Activated gamma-delta T cell treated with Interleukin-2 at 50 U/mL for 16 hours (primary cell): ENCODE measurements at regions not wholly inside any gene's neighbourhood (a gene's known extent, or its start where the extent isn't known, plus 50 kb on each side); places are given as distances from the start of the nearest gene placed in this dataset.

Experiments used
- DNase-seq: peaks from one replicate; pipeline ENCODE4 v3.0.0-alpha.2; 2020

DNA sequence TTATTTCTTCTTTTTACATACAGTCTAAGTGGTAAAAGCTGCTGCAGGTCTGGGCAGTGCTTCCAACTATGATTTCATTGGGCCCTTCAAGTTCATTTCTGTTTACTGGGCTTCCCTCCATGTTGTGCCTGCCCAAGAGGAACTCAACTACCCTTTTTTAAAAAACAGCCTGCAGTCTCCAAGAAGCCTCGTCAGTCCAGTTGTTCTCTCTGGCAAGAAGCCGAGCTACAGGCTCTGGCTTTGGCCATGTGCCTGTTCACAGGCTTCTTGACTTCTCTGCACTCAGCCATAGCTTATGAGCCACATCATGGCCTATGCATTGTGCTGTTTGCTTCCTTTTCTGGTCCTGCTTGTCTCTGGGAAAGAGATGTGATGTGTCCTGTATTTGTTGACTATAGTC is 119.7 kb upstream of the PJA2 start:
- no peak for DNase-seq

DNA sequence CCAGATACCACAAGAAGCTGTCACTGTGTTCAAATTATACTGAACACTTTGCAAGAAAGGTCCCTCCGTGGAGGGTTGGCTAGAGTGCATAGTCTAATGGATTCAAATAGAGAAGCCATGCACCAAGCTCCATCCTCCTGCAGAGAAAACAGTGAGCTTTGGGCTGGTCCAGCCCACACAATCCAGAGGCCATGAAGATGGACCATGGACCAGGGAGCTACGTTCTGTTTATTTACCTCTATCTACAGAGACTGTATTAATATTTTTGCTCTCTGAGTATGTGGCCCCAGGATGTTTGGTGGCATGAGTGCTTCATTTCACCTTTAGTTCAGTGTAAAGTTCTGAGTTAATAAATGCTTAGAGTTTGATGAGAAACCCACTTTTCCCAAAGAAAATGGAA is 114.8 kb upstream of the PJA2 start:
- DNase-seq = no peak

DNA sequence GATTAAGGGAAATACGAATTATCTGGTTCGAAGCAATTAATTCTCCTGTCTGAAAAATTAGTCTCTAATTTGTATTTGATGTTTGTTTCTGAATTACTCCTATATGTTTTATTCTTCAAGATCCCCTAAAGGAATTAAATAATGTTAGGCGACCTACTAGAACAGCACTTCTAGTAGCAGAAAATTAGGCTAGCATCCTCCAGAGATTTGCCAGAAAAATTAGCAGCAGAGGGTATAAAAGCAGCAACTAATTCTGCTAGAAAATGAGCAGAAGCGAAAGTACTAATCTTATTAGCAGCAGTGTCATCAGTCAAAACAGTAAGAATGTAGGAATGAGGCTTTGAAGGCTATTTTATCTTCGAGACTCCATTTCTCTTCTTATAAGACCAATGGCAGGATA is 114.3 kb upstream of the PJA2 start:
- DNase-seq = no peak

DNA sequence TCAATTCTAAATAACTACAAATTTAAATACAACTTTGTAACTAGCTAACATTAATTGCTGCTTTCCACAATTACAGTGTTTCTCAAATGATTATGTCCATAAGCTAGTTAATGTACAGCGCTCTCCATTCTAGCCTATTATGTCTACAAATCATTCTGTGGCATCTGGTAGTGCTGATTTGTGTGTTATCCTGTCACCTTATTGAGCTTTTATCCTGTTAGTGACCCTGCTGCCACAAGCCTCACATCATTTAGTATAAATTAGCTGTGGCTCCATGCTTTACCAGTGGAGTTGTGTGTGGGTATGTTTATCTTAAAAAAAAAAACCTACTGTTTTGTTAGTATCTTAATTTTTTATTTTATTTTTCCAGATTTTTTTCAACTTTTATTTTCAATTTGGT is 112.6 kb upstream of the PJA2 start:
- DNase-seq = no peak

DNA sequence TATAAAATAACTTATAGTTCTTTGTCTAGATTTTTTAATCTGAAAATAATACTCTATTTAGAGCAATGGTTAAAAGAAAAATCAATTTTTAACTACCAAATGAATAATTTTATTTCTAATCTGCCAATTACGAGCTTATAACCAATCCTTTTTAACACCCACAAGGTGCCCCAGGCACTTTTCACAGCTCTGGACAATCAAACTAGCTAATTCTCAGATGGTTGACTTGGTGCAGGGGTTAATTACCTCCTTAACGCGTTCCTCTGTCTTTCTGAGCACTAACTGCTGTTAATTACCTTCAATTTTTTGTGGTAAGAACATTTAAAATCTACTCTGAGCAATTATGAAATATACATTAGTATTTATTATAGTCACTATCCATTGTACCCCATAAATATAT is 109.6 kb upstream of the PJA2 start:
- DNase-seq = no peak

DNA sequence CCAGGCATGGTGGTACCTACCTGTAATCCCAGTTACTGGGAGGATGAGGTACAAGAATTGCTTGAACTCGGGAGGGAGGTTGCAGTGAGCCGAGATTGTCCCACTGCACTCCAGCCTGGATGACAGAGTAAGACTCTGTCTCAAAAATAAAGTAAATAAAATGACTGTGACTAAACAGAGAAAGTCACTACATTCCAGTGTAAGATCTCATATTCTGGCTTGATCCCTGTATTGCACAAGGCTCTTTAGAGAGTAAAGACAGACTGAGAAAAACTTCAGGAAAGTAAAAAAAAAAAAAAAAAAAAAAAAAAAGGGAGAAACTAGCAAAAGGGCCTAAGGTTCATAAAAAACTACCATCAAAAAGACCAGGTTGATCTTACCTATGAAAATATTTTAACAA is 106.6 kb upstream of the PJA2 start:
- DNase-seq = no peak

DNA sequence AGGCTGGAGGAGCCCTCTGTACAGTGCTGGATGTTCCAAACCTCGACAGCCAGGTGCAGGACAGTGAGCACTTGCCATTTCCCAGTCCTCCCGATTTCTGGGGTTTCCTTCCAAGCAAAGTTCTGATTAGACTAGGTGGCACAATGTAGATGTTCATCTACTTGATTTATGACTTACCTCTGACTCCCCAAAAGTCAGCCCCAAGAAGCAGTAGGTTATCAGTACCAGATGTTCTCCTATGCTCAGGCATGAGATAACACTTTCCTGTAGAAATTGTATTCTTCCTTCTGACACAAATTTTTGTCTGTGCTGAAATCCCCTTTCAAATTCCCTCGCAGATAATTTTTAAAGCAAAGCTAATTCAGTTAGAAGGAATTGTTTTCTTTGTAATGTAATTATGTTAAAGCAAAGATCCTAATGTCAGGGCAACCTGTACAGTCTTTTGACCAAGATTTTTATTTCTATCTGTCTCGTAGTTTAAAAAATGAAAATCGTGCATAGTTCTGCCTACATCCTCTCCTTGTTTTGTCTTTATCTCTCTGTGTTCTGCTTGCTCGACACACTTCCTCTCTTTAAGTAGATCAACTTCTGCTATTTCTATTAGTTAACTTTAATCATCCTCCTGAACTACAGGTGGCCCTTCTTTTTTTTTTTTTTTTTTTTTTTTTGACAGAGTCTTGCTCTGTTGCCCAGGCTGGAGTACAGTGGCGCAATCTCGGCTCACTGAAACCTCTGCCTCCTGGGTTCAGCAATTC is 102.4 kb upstream of the PJA2 start:
- no peak for DNase-seq

DNA sequence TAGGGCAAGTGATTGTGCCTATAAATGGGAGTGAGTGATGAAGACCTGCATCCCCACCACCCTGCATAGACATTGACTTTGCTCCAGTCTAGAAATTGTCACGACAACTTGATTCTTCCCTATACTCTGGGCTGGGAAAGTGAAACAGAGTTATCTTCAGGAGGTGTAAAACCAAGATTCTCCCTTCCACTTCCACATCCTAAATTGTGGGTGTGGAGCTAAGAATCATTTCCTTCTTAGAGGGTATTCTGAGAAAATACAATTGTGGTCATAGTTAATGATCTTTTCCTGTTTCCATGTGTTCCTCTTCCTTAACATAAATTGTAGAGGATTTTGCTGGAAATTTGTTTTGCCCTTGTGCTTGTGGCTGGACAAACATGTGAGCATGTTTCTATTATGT is 96.8 kb upstream of the PJA2 start:
- DNase-seq = no peak

DNA sequence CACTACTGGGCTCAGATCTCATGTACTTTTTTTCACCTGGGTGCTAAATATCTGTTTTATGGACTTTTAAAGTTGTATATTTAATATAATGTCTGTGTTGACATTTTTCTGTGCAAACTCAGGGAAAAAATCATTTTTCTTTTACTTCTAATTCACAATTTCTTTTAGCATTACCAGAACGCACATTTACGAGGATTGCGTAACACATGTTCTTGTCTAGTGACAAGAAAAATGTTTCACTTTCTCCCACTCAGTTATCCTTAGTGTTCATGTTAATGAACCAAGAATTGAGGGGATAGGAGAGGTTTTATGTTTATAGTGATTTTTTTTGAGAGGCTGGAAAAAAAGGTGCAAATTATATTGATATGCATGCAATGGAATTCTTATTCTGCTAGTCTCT is 86.3 kb upstream of the PJA2 start:
- no peak for DNase-seq

DNA sequence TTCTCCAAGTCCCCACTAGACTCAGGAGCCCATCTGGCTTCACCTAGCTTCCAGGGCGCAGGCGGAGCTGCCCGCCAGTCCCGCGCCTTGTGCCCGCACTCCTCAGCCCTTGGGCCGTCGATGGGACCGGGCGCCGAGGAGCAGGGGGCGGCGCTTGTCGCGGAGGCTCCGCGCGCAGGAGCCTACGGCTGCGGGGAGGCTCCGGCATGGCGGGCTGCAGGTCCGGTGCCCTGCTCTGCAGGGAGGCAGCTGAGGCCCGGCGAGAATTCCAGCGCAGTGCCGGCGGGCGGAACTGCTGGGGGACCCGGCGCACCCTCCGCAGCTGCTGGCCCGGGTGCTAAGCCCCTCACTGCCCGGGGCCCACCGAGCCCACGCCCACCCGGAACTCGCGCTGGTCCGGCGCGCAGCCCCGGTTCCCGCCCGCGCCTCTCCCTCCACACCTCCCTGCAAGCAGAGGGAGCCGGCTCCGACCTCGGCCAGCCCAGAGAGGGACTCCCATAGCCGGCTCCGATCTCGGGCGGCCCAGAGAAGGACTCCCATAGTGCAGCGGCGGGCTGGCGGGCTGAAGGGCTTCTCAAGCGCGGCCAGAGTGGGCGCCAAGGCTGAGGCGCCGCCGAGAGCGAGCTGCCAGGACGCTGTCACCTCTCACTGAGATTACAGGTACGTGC is 78.1 kb upstream of the PJA2 start:
- no peak for DNase-seq

DNA sequence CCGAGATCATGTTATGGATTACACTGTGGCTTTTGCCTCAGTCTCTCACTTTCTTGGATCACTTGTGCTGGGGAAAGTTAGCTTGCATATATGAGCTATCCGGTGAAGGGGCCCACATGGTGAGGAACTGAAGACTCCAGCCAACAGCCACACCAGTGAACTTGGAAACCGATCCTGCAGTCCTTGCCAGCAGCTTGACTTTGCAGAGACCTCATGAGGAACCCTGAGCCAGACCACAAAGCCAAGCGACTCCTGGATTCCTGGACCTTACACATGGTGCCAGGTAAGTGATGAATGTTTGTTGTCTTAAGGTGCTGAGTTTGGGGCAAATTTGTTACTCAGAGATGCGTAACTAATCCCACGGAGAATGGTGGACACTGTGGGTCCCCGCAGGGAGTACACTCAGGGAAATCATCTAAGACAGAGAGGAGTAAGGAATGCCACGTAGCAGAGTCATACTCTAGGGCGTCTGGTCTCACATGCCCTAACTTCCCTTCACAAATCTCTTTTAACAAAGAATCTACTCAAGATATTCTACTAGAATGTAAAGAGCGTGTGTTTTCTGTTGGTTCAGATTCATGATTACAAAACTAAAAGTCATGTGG is 76.5 kb upstream of the PJA2 start:
- no peak for DNase-seq

DNA sequence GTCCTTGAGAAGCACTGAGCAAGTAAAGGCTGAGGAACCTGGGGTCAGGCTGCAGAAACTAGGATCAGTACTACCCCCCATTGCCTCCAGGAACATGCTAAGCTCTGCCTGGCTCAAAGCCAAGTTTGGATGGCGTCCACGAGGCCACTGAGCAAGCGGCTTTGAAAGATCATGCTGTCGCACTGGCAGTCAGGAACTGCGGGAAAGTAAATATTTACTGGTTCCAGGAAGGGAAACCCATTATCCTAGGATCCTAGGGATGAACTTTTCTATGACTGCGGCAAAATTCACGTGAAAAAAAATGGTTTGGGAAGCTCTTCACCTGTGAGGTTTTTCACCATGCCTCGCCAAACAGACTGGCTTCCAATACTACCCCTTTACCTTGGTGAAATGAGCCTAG is 75.3 kb upstream of the PJA2 start:
- DNase-seq = no peak

DNA sequence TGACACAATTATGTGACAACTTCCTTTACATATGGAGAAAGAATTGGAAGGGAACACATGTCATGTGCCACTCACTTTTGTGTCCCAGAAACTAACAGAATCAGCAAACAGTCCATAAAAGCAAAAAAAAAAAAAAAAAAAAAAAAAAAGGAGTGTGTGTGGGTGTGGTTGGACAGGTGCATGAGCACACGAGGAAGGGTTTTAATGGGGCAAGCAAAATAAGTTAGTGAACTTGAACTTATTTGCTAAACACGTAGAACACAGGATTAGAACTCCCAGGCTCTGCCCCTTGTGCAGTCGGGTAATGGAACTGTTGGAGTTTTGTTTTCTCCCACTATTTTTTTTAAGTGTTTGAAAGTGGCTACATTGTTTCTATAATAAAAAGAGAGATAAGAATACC is 74.8 kb upstream of the PJA2 start:
- DNase-seq = no peak

DNA sequence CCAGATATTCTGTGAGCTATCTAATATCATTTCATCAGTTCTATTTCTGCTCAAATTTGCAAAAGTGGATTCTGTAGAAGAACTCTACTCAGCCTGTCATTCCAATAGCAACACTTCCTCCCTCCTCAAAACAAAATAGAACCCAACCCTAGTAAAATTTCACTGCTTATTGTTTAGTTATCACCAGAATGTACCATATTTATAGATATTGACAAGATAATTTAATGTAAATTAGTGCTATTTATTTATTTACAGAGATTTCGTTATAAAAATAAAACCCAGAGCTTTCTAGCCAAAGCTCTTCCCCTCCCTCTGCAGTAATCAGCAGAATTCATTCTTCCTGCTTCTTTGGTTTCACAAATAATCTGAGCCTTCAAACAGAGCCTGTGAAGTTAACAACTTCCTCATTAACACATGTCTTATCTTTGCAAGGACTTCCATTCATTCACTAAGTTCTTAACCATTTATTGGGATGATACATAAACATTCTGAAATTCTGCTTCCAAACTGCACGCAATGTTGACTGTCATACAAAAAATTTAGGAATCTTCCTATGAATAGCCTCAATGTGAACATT is 73.7 kb upstream of the PJA2 start:
- no peak for DNase-seq

DNA sequence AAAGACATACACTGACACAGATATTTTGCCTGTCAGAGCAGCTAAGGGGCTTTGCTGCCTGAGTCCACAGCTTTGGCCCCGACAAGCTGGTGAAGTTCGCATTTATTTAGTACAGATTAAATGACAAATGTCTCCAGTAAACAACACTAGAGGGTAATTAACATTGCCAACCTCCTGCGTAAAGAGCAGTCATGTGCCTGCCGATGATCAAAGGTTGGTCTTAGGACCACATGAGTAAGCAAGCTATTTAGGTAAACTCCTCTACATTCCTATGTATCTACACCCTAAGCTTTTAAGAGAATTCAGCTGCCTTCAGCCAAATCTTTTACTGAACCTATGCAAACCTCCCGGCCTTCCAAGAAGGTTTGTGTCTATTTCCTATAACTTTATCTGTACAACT is 73.0 kb upstream of the PJA2 start:
- DNase-seq = no peak

DNA sequence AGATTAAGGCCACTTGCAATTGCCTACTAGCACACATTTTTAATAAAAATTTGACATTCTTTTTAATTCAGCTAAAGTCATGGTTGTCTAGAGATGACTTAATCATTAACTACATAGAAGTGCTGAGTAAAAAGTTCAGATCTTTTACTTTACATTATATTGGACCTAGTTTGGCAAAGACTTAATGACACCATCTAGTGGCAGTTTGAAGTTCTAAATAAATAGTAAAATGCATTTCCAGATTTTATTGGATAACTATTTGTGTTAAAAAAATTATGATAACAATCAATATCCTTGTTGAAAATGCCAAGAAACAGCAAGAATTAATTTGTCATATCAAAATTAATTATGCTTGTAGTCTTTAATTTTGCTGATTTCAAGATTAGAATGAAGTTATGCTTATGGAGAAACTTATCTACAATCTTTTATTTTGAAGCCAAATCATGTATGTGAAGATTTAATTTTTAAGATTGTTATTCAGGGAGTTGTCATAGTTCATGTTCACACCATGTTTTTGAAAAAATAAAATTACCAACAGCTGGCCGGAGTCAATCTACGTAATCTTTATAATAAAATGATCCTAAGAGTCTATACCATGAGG is 69.6 kb upstream of the PJA2 start:
- DNase-seq = no peak

DNA sequence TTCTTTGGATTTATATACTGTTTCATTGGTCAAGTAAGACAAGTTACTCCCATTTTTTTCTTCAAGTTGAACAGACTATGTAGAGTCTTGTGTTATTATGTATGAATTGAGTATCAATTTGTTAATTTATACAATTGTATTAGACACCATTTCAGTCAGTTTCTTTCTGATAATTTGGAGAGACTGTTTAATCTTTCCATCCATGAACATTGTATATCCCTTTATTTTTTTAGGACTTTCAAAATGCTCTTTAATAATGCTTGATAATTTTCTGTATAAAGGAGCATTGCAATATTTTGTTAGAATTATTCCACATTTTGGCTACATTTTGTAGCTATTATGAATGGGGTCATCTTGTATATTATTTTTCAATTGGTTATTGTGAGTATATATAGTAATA is 69.1 kb upstream of the PJA2 start:
- no peak for DNase-seq

DNA sequence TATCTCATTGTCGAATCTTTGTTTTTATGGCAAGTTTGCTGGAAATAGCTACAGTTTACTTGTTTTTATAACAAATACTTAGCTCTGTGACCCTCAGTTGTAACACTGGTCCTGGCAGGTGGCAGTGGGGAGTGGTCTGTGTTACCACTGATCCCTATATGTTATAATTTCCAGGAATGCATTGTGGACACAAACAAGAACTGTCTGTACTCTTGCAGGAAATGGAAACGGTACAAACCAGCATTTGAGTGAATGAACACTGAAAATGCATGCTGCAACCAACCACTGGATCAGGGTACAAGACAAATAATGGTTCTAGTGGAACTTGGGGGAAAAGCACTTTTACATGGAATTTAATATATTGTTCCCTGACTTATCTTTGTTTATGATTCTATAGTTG is 66.5 kb upstream of the PJA2 start:
- no peak for DNase-seq

DNA sequence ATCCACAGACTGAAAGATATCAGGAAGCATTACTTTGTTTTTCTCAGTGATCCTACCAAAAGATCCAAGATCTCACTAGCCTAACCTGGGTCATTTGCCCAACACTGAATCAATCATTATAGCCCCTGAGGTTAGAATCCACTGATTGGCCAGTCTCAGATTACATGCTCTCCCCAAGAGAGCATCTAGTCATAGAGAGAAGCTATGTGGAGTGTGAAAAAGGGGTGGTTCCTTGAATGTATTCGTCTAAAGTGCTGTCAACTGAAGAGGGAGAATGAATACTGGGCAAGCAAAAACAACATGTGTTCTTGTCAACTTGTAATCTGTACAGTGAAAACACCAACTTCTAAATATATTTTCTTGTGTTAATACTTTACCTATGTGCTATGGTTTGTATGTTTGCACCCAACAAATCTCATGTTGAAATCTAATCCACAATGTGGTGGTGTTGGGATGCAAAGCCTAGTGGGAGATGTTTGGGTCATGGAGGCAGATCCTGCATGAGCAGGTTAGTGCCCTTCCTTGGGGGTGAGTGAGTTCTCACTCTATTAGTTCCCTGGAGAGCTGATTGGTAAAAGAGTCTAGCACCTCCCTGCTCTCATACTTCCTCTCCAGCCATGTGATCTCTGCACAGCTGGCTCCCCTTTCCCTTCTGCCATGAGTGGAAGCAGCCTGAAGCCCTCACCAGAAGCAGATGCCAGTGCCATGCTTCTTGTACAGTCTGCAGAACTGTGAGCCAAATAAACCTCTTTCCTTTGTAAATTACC is 60.3 kb upstream of the PJA2 start:
- no peak for DNase-seq

DNA sequence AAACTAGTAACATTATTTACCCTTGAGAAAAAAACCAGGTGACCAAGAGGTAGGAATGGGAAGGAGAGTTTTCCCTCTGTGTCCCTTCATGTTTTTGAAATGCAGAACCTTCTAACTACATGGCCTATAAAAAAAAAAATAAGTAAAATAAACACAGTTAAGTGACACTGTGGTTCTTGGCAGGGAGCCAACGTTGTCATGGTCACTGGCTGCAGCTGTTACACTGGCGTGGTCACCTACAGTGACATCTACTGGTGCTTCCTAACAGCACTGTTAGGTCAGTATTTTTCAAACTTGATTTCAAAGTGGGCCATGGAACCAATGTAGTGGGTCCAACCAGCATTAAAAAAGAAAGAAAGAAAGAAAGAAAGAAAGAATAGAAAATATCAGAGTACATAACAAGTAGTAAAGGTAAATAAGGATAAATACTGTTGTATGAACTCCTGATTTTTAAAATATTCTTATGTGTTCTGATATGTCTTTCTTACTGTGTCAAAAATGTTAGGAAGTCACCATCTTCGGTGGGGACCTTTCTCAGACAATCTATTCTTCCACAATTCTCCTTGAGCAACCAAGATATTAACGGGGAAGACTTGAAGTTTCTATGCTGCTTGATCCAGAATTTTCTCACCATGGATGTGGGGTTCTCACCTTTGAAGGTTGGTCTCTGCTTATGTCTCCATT is 59.1 kb upstream of the PJA2 start:
- peak; percentile 76 for DNase-seq

DNA sequence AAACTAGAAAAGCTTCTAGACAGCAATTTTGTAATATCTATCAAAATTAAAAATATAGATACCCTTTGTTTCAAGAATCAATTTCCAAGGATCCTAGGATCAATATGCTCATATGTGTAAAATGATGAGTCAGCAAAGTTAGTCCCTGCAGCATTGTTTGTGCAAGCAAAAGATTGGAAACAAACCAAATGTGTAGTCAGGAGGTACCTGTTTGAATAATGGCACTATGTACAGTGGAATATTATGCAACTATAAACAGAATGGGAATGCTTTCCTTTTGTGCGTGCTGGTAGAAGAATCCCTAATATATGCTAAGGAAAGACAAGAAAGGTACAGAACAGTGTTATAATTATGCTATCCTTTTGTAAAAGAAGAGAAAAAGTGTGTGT is 58.5 kb upstream of the PJA2 start:
- DNase-seq = no peak

DNA sequence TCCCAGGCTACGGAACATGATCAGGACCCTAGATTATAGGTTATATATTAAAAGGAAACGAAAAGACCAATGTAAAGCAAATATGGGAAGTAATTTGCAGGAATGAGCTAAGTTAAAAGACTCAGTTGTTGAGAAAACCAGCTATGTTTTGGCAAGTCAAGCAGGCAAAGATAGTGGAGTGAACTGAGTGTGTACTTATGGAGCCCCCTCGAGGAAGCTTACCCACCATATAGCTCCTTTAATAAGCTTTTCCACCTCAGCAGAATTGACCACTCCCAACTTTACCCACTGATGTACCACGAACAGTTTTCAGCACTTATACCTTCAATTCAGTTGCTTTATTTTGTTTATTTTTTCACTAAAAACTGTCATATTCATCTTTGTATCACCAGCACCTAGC is 57.3 kb upstream of the PJA2 start:
- DNase-seq = no peak
